ENCODE measurements at regions not wholly inside any gene's neighbourhood (a gene's known extent, or its start where the extent isn't known, plus 50 kb on each side); places are given as distances from the start of the nearest gene placed in this dataset.
A peak's percentile ranks its signal among the peaks of the same experiment; 100 is the strongest.

GRCh38 chr14:97298736-97299135 is 501.6 kb downstream of the VRK1 start:
- Histone ChIP-seq H3K27me3 (peaks cover 3% of the 10 kb centered on the region), H3K79me2 (no peaks in the 10 kb centered on the region), H4K20me1 (ENCODE audit: insufficient read depth, poor library complexity, severe bottlenecking) (no peaks in the 10 kb centered on the region), H2AFZ (no peak overlapping the region), H3K4me1 (ENCODE audit: insufficient read depth) (no peaks in the 10 kb centered on the region), H3K36me3 (replicated peaks; ENCODE audit: insufficient read depth, low read depth) (no peaks in the 10 kb centered on the region), H3K27ac (no peak overlapping the region), H3K4me3 (no peak overlapping the region), H3K9me2 (replicated peaks; ENCODE audit: insufficient read depth) (no peaks in the 10 kb centered on the region), H3K9me3 (ENCODE audit: low read depth) (no peaks in the 10 kb centered on the region), H3K4me2 (no peak overlapping the region)
- 93% methylated on average over 14 of the region's 14 CpGs for WGBS (ENCODE audit: low lambda C conversion rate, missing lambda C conversion rate)
- no peak for DNase-seq (ENCODE audit: low spot score)
- no peak for TF ChIP-seq EZH2 (IDR thresholded peaks at IDR 0.05; ENCODE audit: borderline replicate concordance)

GRCh38 chr14:97299661-97300060 is 502.5 kb downstream of the VRK1 start:
- Histone ChIP-seq H3K4me2 (no peak overlapping the region), H3K79me2 (no peaks in the 10 kb centered on the region), H3K27ac (no peak overlapping the region), H2AFZ (no peak overlapping the region), H3K9me3 (ENCODE audit: low read depth) (no peaks in the 10 kb centered on the region), H3K4me3 (no peak overlapping the region), H4K20me1 (ENCODE audit: insufficient read depth, poor library complexity, severe bottlenecking) (no peaks in the 10 kb centered on the region), H3K36me3 (replicated peaks; ENCODE audit: insufficient read depth, low read depth) (no peaks in the 10 kb centered on the region), H3K27me3 (peaks cover 3% of the 10 kb centered on the region), H3K9me2 (replicated peaks; ENCODE audit: insufficient read depth) (no peaks in the 10 kb centered on the region), H3K4me1 (ENCODE audit: insufficient read depth) (no peaks in the 10 kb centered on the region)
- 60% methylated on average over 3 of the region's 3 CpGs for WGBS (ENCODE audit: low lambda C conversion rate, missing lambda C conversion rate)
- TF ChIP-seq, protein P1, sequence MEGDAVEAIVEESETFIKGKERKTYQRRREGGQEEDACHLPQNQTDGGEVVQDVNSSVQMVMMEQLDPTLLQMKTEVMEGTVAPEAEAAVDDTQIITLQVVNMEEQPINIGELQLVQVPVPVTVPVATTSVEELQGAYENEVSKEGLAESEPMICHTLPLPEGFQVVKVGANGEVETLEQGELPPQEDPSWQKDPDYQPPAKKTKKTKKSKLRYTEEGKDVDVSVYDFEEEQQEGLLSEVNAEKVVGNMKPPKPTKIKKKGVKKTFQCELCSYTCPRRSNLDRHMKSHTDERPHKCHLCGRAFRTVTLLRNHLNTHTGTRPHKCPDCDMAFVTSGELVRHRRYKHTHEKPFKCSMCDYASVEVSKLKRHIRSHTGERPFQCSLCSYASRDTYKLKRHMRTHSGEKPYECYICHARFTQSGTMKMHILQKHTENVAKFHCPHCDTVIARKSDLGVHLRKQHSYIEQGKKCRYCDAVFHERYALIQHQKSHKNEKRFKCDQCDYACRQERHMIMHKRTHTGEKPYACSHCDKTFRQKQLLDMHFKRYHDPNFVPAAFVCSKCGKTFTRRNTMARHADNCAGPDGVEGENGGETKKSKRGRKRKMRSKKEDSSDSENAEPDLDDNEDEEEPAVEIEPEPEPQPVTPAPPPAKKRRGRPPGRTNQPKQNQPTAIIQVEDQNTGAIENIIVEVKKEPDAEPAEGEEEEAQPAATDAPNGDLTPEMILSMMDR (IDR thresholded peaks at IDR 0.05; ENCODE audit: poor library complexity) = peak; percentile 24
- TF ChIP-seq EZH2phosphoT487 (IDR thresholded peaks at IDR 0.05; ENCODE audit: low read depth, severe bottlenecking, unreplicated experiment) = no peak
- DNase-seq (ENCODE audit: low spot score) = no peak

DNA sequence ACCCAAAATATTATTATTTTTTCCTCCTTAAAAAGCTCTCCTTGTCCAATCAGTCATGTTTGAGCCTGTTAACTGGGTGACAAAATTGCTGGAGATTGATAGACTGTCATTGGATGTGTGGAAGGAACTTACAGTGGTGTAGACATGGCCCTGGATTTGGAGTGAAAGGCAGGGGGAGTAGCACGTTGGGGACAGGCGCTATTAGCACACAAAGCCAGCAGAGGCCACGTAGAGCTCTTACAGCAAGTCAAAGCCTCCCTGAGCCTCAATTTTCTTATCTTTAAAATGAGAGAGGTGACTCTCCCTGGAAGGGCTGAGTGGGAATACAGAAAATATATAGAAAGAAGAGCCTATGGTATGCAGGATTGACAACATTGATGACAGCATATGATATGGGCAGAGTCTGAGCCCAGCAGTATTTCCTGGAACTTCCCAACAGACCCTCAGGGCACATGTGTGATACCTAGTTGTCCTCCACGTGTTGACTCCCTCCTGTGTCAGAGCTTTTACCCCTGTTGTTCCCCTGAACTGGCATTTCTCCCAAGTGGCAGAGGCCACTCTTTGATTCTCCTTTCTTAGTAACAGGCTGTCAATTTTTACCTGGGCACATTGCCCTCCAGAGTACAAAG is 504.9 kb downstream of the VRK1 start:
- Histone ChIP-seq H3K9me3 (ENCODE audit: low read depth) (no peaks in the 10 kb centered on the region), H3K4me3 (no peak overlapping the region), H3K4me2 (no peak overlapping the region), H3K79me2 (no peaks in the 10 kb centered on the region), H3K27me3 (no peaks in the 10 kb centered on the region), H3K9me2 (replicated peaks; ENCODE audit: insufficient read depth) (no peaks in the 10 kb centered on the region), H3K4me1 (ENCODE audit: insufficient read depth) (no peaks in the 10 kb centered on the region), H2AFZ (no peak overlapping the region), H3K36me3 (replicated peaks; ENCODE audit: insufficient read depth, low read depth) (no peaks in the 10 kb centered on the region), H3K27ac (no peak overlapping the region), H4K20me1 (ENCODE audit: insufficient read depth, poor library complexity, severe bottlenecking) (no peaks in the 10 kb centered on the region)
- no peak for DNase-seq (ENCODE audit: low spot score)
- 38% methylated on average over 4 of the region's 4 CpGs for WGBS (ENCODE audit: low lambda C conversion rate, missing lambda C conversion rate)
- TF ChIP-seq EZH2 (IDR thresholded peaks at IDR 0.05; ENCODE audit: borderline replicate concordance) (no peak), EZH2phosphoT487 (IDR thresholded peaks at IDR 0.05; ENCODE audit: low read depth, severe bottlenecking, unreplicated experiment) (no peak)
- TF ChIP-seq, protein P1 (IDR thresholded peaks at IDR 0.05; ENCODE audit: poor library complexity) = no peak

DNA sequence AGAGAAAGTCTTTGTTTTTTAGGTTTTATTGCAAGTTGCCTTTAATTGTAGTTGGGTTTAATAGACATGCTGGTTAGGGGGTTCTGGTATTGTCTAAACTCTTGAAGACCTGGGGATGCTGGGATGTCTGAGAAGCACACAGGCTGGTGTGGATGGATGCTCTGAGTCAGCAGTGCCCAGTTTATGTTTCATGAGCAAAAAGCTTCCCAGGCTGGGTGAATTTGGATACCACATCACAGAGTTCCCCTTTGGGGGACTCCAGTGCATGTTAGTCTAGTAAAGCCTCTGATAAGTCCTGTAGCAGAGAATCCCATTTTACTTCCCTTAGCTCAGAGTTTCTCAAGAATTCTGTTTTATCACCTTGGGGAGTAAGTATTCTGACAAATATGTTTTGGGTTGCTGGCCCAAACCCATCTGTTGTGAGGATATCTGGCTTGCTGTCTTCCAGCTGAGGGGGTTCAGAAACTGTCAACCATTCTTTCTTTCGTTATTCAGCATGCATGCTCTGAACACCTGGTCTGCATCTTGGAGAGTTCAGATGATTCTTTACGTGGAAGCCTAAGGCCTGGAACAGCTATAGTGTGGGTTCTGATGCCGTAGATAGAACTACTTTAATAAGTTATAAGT is 509.1 kb downstream of the VRK1 start:
- no peaks in the 10 kb centered on the region for H4K20me1 ChIP-seq (ENCODE audit: insufficient read depth, poor library complexity, severe bottlenecking)
- H3K9me3 ChIP-seq (ENCODE audit: low read depth) = no peaks in the 10 kb centered on the region
- WGBS (ENCODE audit: low lambda C conversion rate, missing lambda C conversion rate) = 92% methylated on average over 3 of the region's 3 CpGs
- H3K9me2 ChIP-seq (replicated peaks; ENCODE audit: insufficient read depth) = no peaks in the 10 kb centered on the region
- no peak overlapping the region for H3K4me2 ChIP-seq
- H3K4me3 ChIP-seq = no peak overlapping the region
- no peak overlapping the region for H3K27ac ChIP-seq
- no peaks in the 10 kb centered on the region for H3K4me1 ChIP-seq (ENCODE audit: insufficient read depth)
- no peaks in the 10 kb centered on the region for H3K36me3 ChIP-seq (replicated peaks; ENCODE audit: insufficient read depth, low read depth)
- DNase-seq (ENCODE audit: low spot score) = no peak
- TF ChIP-seq EZH2phosphoT487 (IDR thresholded peaks at IDR 0.05; ENCODE audit: low read depth, severe bottlenecking, unreplicated experiment) = no peak
- no peak for TF ChIP-seq EZH2 (IDR thresholded peaks at IDR 0.05; ENCODE audit: borderline replicate concordance)
- TF ChIP-seq, protein P1 (IDR thresholded peaks at IDR 0.05; ENCODE audit: poor library complexity) = no peak
- no peak overlapping the region for H2AFZ ChIP-seq
- no peaks in the 10 kb centered on the region for H3K27me3 ChIP-seq
- no peaks in the 10 kb centered on the region for H3K79me2 ChIP-seq
